B cell (primary cell): ENCODE measurements at regions not wholly inside any gene's neighbourhood (a gene's known extent, or its start where the extent isn't known, plus 50 kb on each side); places are given as distances from the start of the nearest gene placed in this dataset.

ENCODE experiments used
- ATAC-seq: fragments of 200-7000 bp; cut with Tn5 transposase; one replicate; pipeline ENCODE4 v1.10.0; 2021; ENCODE audit warnings: low read depth, mild to moderate bottlenecking, moderate number of reproducible peaks, moderate library complexity
- CTCF ChIA-PET: fragments of 350-600 bp; sonication (Branson Sonifier 250); formaldehyde crosslinking; loops from one replicate; lab custom pipeline; 2021; ENCODE audit warnings: antibody characterized with exemption, inconsistent platforms; lab: Charles Lee
- POLR2A ChIA-PET: fragments of 350-600 bp; sonication (Branson Sonifier 250); formaldehyde crosslinking; loops from one replicate; lab custom pipeline; 2021; ENCODE audit warnings: antibody characterized with exemption; lab: Charles Lee
- DNase-seq: peaks from one replicate; pipeline ENCODE4 v3.0.0; 2013
- H2AFZ ChIP-seq: 2 replicates; pipeline ENCODE4 v1.6.1; 2012; ENCODE audit warnings: mild to moderate bottlenecking, low read depth, low read length; ENCODE audit not compliant: insufficient read depth, poor library complexity, severe bottlenecking
- H3K27ac ChIP-seq, 2 donors: 1 replicate in 1 of 2; 2 replicates in 1 of 2; pipeline ENCODE4 v1.5.1; 2012 to 2013; ENCODE audit warnings: low read length in 2 of 2, mild to moderate bottlenecking in 2 of 2, moderate library complexity in 1 of 2
- H3K27me3 ChIP-seq, 4 experiments: fragments of 200-600 bp in 1 of 4; sonication (generic) in 1 of 4; replicated peaks in 1 of 4; 1 replicate in 2 of 4; 2 replicates in 2 of 4; pipeline versions ENCODE4 v1.6.1 to v1.7.0; 2013 to 2016; ENCODE audit warnings: low read length in 3 of 4, mild to moderate bottlenecking in 2 of 4, mixed read lengths in 1 of 4, moderate library complexity in 1 of 4; ENCODE audit not compliant: insufficient read depth in 4 of 4, control insufficient read depth in 3 of 4; ENCODE audit errors: control extremely low read depth in 1 of 4
- H3K36me3 ChIP-seq, 2 experiments: replicated peaks in 1 of 2; 1 replicate in 1 of 2; 2 replicates in 1 of 2; pipeline versions ENCODE4 v1.6.1 to v1.7.1; 2013; ENCODE audit warnings: low read length in 1 of 2; ENCODE audit not compliant: insufficient read depth in 2 of 2, control insufficient read depth in 1 of 2; ENCODE audit errors: control extremely low read depth in 1 of 2, extremely low read depth in 1 of 2
- H3K4me1 ChIP-seq, 2 donors: fragments of 200-600 bp in 1 of 2; sonication (generic) in 1 of 2; 1 replicate in 1 of 2; 2 replicates in 1 of 2; pipeline versions ENCODE4 v1.5.1 to v1.6.1; 2013 to 2017; ENCODE audit warnings: low read length in 2 of 2; ENCODE audit not compliant: control insufficient read depth in 2 of 2, insufficient read depth in 2 of 2
- H3K4me2 ChIP-seq: replicated peaks from 2 replicates; pipeline ENCODE3; 2012; ENCODE audit warnings: mild to moderate bottlenecking, low read depth, low read length; ENCODE audit not compliant: poor library complexity, severe bottlenecking
- H3K4me3 ChIP-seq, 5 experiments: fragments of 200-600 bp in 1 of 5; sonication (generic) in 1 of 5; 1 replicate in 3 of 5; 2 replicates in 2 of 5; pipeline versions ENCODE4 v1.5.1 to v1.7.0; 2011 to 2016; ENCODE audit warnings: low read length in 4 of 5, mild to moderate bottlenecking in 4 of 5, low read depth in 2 of 5, control low read depth in 1 of 5, moderate library complexity in 1 of 5; ENCODE audit not compliant: insufficient read depth in 1 of 5; ENCODE audit errors: control extremely low read depth in 1 of 5, extremely low read depth in 1 of 5
- H3K79me2 ChIP-seq: fragments of 200-600 bp; sonication (generic); one replicate; pipeline ENCODE4 v1.6.0; 2016; ENCODE audit warnings: low read length; ENCODE audit not compliant: control insufficient read depth, insufficient read depth
- H3K9ac ChIP-seq: fragments of 200-600 bp; sonication (generic); 2 replicates; pipeline ENCODE4 v1.6.1; 2017; ENCODE audit warnings: mild to moderate bottlenecking, low read length, moderate library complexity
- H3K9me3 ChIP-seq, 3 donors: one replicate each; pipeline versions ENCODE4 v1.6.1 to v1.7.1; 2013; ENCODE audit warnings: low read length in 2 of 3; ENCODE audit not compliant: control insufficient read depth in 2 of 3, insufficient read depth in 1 of 3; ENCODE audit errors: control extremely low read depth in 1 of 3
- H4K20me1 ChIP-seq: 2 replicates; pipeline ENCODE4 v1.6.0; 2012; ENCODE audit warnings: mild to moderate bottlenecking, low read length; ENCODE audit not compliant: insufficient read depth, control insufficient read depth, poor library complexity, severe bottlenecking
- H3K27ac Mint-ChIP-seq: one replicate; pipeline ENCODE4 v1.8.0; 2021; ENCODE audit warnings: mixed read lengths
- H3K27me3 Mint-ChIP-seq: one replicate; pipeline ENCODE4 v1.8.0; 2021; ENCODE audit warnings: mixed read lengths
- H3K4me1 Mint-ChIP-seq: one replicate; pipeline ENCODE4 v1.8.0; 2021; ENCODE audit warnings: mixed read lengths
- H3K4me3 Mint-ChIP-seq: one replicate; pipeline ENCODE4 v1.8.0; 2021; ENCODE audit warnings: mixed read lengths
- H3K9me3 Mint-ChIP-seq: one replicate; pipeline ENCODE4 v1.8.0; 2022; ENCODE audit warnings: mixed read lengths; ENCODE audit not compliant: insufficient read depth
- EZH2 ChIP-seq: IDR thresholded peaks from 2 replicates; pipeline ENCODE4 v1.6.1; 2012; ENCODE audit warnings: borderline replicate concordance, low read depth, mild to moderate bottlenecking, moderate library complexity, low read length; ENCODE audit not compliant: insufficient read depth, poor library complexity, severe bottlenecking
- whole genome bisulfite sequencing: methylation state at CpG from one replicate; pipeline ENCODE4 v1.1.5; 2013; ENCODE audit warnings: missing lambda C conversion rate; ENCODE audit not compliant: insufficient coverage; 5-methylcytosine and 5-hydroxymethylcytosine counted together
- intact Hi-C: fragments of 100-400 bp; cut with micrococcal nuclease; formaldehyde crosslinking; loops from one replicate; pipeline ENCODE4 v1.10.0; 2022
- TF ChIP-seq, protein P1 (sequence below): fragments of 200-600 bp; IDR thresholded peaks from one replicate; pipeline ENCODE4 v1.8.0; 2022; ENCODE audit warnings: antibody characterized with exemption, mild to moderate bottlenecking

GRCh38 chr11:81887671-81888070 is 846.0 kb downstream of the FAM181B start:
- intact Hi-C loops, result no loop called here
- Histone ChIP-seq H3K27ac (no peak overlapping the region), H3K9ac (no peak overlapping the region), H3K4me3 (no peak overlapping the region), H3K4me1 (no peaks in the 10 kb centered on the region), H3K36me3 (no peaks in the 10 kb centered on the region), H3K9me3 (no peaks in the 10 kb centered on the region), H4K20me1 (no peaks in the 10 kb centered on the region), H3K27me3 (no peaks in the 10 kb centered on the region), H3K79me2 (no peaks in the 10 kb centered on the region), H3K4me2 (no peak overlapping the region), H2AFZ (no peak overlapping the region)
- Mint-ChIP-seq H3K27me3 (peaks cover 4% of the 10 kb centered on the region), H3K27ac (no peak overlapping the region), H3K4me1 (no peaks in the 10 kb centered on the region), H3K4me3 (no peak overlapping the region), H3K9me3 (peaks cover 2% of the 10 kb centered on the region)
- no CpG with 5 or more reads among the region's 1 CpG for WGBS
- POLR2A ChIA-PET, result no interaction called here
- no peak for TF ChIP-seq EZH2
- TF ChIP-seq, protein P1, sequence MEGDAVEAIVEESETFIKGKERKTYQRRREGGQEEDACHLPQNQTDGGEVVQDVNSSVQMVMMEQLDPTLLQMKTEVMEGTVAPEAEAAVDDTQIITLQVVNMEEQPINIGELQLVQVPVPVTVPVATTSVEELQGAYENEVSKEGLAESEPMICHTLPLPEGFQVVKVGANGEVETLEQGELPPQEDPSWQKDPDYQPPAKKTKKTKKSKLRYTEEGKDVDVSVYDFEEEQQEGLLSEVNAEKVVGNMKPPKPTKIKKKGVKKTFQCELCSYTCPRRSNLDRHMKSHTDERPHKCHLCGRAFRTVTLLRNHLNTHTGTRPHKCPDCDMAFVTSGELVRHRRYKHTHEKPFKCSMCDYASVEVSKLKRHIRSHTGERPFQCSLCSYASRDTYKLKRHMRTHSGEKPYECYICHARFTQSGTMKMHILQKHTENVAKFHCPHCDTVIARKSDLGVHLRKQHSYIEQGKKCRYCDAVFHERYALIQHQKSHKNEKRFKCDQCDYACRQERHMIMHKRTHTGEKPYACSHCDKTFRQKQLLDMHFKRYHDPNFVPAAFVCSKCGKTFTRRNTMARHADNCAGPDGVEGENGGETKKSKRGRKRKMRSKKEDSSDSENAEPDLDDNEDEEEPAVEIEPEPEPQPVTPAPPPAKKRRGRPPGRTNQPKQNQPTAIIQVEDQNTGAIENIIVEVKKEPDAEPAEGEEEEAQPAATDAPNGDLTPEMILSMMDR, result no peak
- ATAC-seq, result no peak
- DNase-seq, result no peak
- CTCF ChIA-PET, result no interaction called here

DNA sequence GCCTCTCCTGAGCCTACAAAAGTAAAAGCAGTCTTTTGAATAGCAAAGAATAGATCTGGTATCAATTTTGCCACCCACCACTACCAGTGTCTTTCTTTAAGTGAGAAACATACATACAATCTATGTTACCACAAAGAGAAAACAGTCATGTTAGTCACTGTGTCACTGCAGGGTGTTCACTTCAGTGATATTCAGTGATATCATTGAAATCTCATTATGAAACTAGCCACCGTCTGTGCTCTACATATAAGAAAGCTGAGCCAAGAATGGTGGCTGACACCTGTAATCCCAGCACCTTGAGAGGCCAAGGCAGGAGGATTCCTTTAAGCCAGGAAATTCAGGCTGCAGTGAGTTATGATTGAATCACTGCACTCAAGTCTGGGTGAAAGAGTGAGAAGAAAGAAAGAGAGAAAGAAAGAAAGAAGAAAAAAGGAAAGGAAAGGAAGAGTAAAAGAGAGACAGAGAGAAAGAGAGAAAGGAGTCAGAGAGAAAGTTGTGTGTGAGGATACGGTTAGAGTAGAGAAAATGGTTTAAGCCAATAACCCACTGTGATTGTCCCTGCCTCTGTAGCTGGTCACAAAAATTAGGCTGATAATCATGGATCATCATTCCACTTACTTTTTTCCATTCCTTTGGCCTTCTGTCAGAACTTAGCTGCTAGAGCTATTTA is 847.1 kb downstream of the FAM181B start:
- no peak overlapping the region for H3K27ac ChIP-seq
- TF ChIP-seq EZH2, result no peak
- TF ChIP-seq, protein P1, result no peak
- intact Hi-C loops, result no loop called here
- Mint-ChIP-seq H3K27ac (no peak overlapping the region), H3K9me3 (peaks cover 2% of the 10 kb centered on the region), H3K4me3 (no peak overlapping the region), H3K4me1 (no peaks in the 10 kb centered on the region), H3K27me3 (peaks cover 8% of the 10 kb centered on the region)
- no peaks in the 10 kb centered on the region for H3K27me3 ChIP-seq
- H4K20me1 ChIP-seq, result no peaks in the 10 kb centered on the region
- no peaks in the 10 kb centered on the region for H3K4me1 ChIP-seq
- no peak overlapping the region for H3K9ac ChIP-seq
- DNase-seq, result no peak
- ChIA-PET POLR2A (no interaction called here), CTCF (no interaction called here)
- no peak for ATAC-seq
- H3K9me3 ChIP-seq, result no peaks in the 10 kb centered on the region
- H3K79me2 ChIP-seq, result no peaks in the 10 kb centered on the region
- H3K4me3 ChIP-seq, result no peak overlapping the region
- H2AFZ ChIP-seq, result no peak overlapping the region
- WGBS, result no CpG with 5 or more reads among the region's 2 CpGs
- H3K4me2 ChIP-seq, result no peak overlapping the region
- H3K36me3 ChIP-seq, result no peaks in the 10 kb centered on the region
